ENCODE measurements at regions not wholly inside any gene's neighbourhood (a gene's known extent, or its start where the extent isn't known, plus 50 kb on each side); places are given as distances from the start of the nearest gene placed in this dataset.

DNA sequence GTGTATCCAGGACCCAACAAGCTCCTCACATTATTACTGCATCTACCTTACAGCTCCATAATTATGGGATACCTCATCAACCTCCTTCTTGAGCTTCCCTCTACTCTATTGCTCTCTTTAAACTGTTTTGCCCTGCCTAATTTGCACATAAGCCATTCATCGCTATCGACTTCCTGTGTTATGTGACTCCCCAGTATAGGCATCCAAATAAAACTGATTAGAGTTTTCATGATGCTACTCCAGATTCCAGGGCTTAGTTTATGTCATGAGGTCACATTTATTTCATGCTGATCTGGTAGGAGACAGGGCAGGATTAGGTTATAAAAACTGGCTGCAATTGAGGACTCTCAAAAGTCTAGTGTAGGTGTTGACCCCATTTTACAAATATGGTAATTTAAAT, 569.9 kb upstream of the MGAT4C start:
- Histone ChIP-seq H3K4me1 (ENCODE audit: insufficient read depth, low read length, severe bottlenecking) (no peaks in the 10 kb centered on the region), H3K27me3 (ENCODE audit: insufficient read depth, low read length) (no peaks in the 10 kb centered on the region), H3K9me2 (ENCODE audit: low read depth, low read length) (no peaks in the 10 kb centered on the region), H3K9ac (ENCODE audit: low read length) (no peak overlapping the region), H3K9me3 (ENCODE audit: low read length) (no peaks in the 10 kb centered on the region), H3K4me3 (ENCODE audit: low read depth, low read length, poor library complexity, severe bottlenecking) (no peak overlapping the region), H2AFZ (ENCODE audit: low read length) (no peak overlapping the region), H3K4me2 (ENCODE audit: low read length) (no peak overlapping the region), H4K20me1 (ENCODE audit: insufficient read depth, low read length) (no peaks in the 10 kb centered on the region), H3K27ac (ENCODE audit: low read depth, low read length, poor library complexity, severe bottlenecking) (no peak overlapping the region), H3F3A (ENCODE audit: insufficient read depth, low read length) (no peaks in the 10 kb centered on the region), H3K79me2 (ENCODE audit: insufficient read depth, low read length) (no peaks in the 10 kb centered on the region), H3K36me3 (ENCODE audit: insufficient read depth, low read length) (no peaks in the 10 kb centered on the region)
- TF ChIP-seq, protein P1, sequence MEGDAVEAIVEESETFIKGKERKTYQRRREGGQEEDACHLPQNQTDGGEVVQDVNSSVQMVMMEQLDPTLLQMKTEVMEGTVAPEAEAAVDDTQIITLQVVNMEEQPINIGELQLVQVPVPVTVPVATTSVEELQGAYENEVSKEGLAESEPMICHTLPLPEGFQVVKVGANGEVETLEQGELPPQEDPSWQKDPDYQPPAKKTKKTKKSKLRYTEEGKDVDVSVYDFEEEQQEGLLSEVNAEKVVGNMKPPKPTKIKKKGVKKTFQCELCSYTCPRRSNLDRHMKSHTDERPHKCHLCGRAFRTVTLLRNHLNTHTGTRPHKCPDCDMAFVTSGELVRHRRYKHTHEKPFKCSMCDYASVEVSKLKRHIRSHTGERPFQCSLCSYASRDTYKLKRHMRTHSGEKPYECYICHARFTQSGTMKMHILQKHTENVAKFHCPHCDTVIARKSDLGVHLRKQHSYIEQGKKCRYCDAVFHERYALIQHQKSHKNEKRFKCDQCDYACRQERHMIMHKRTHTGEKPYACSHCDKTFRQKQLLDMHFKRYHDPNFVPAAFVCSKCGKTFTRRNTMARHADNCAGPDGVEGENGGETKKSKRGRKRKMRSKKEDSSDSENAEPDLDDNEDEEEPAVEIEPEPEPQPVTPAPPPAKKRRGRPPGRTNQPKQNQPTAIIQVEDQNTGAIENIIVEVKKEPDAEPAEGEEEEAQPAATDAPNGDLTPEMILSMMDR (IDR thresholded peaks at IDR 0.05; ENCODE audit: low read length): no peak
- TF ChIP-seq EZH2 (IDR thresholded peaks at IDR 0.05; ENCODE audit: borderline replicate concordance, low read length): no peak

DNA sequence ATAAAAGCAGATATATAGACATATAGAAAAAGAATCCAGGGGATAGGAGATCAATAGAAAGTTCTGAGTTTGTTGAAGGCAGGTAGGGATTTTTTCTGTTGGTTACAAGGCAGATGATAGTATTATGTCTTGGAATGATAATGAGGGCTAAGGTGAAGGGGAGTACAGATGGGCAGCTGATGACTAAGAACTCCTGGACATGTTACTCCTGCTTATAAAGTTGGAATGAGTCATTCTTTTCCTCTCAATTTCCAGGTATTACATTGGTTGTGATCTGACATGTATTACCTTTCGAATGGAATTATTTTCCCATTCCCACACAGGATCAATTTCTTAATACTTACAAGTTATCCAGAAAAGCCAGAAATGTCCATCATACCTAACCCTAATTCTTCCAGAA, 545.2 kb upstream of the MGAT4C start:
- Histone ChIP-seq H3K9ac (ENCODE audit: low read length) (no peak overlapping the region), H3F3A (ENCODE audit: insufficient read depth, low read length) (no peaks in the 10 kb centered on the region), H3K9me3 (ENCODE audit: low read length) (no peaks in the 10 kb centered on the region), H3K4me1 (ENCODE audit: insufficient read depth, low read length, severe bottlenecking) (no peaks in the 10 kb centered on the region), H2AFZ (ENCODE audit: low read length) (no peak overlapping the region), H3K4me3 (ENCODE audit: low read depth, low read length, poor library complexity, severe bottlenecking) (no peak overlapping the region), H3K4me2 (ENCODE audit: low read length) (no peak overlapping the region), H3K79me2 (ENCODE audit: insufficient read depth, low read length) (no peaks in the 10 kb centered on the region), H3K9me2 (ENCODE audit: low read depth, low read length) (no peaks in the 10 kb centered on the region), H3K27ac (ENCODE audit: low read depth, low read length, poor library complexity, severe bottlenecking) (no peak overlapping the region), H4K20me1 (ENCODE audit: insufficient read depth, low read length) (no peaks in the 10 kb centered on the region), H3K27me3 (ENCODE audit: insufficient read depth, low read length) (no peaks in the 10 kb centered on the region), H3K36me3 (ENCODE audit: insufficient read depth, low read length) (no peaks in the 10 kb centered on the region)
- TF ChIP-seq, protein P1 (IDR thresholded peaks at IDR 0.05; ENCODE audit: low read length): no peak
- no peak for TF ChIP-seq EZH2 (IDR thresholded peaks at IDR 0.05; ENCODE audit: borderline replicate concordance, low read length)

GRCh38 chr12:86799616-86800015, 543.4 kb upstream of the MGAT4C start:
- no peak overlapping the region for H3K9ac ChIP-seq (ENCODE audit: low read length)
- no peaks in the 10 kb centered on the region for H3K36me3 ChIP-seq (ENCODE audit: insufficient read depth, low read length)
- TF ChIP-seq, protein P1 (IDR thresholded peaks at IDR 0.05; ENCODE audit: low read length): no peak
- TF ChIP-seq EZH2 (IDR thresholded peaks at IDR 0.05; ENCODE audit: borderline replicate concordance, low read length): no peak

More at GRCh38 chr12:86799616-86800015, 543.4 kb upstream of the MGAT4C start:
- H3K9me3 ChIP-seq (ENCODE audit: low read length): no peaks in the 10 kb centered on the region
- no peaks in the 10 kb centered on the region for H3K79me2 ChIP-seq (ENCODE audit: insufficient read depth, low read length)
- no peaks in the 10 kb centered on the region for H4K20me1 ChIP-seq (ENCODE audit: insufficient read depth, low read length)
- no peaks in the 10 kb centered on the region for H3F3A ChIP-seq (ENCODE audit: insufficient read depth, low read length)
- H3K27ac ChIP-seq (ENCODE audit: low read depth, low read length, poor library complexity, severe bottlenecking): no peak overlapping the region
- H3K4me3 ChIP-seq (ENCODE audit: low read depth, low read length, poor library complexity, severe bottlenecking): no peak overlapping the region
- H3K4me2 ChIP-seq (ENCODE audit: low read length): no peak overlapping the region
- H3K27me3 ChIP-seq (ENCODE audit: insufficient read depth, low read length): no peaks in the 10 kb centered on the region
- no peaks in the 10 kb centered on the region for H3K9me2 ChIP-seq (ENCODE audit: low read depth, low read length)
- no peak overlapping the region for H2AFZ ChIP-seq (ENCODE audit: low read length)
- H3K4me1 ChIP-seq (ENCODE audit: insufficient read depth, low read length, severe bottlenecking): no peaks in the 10 kb centered on the region

All from OCI-LY1 (cell line).